DND-41 (cell line): ENCODE measurements at regions not wholly inside any gene's neighbourhood (a gene's known extent, or its start where the extent isn't known, plus 50 kb on each side); places are given as distances from the start of the nearest gene placed in this dataset.

ENCODE experiments used
- EZH2 ChIP-seq: IDR thresholded peaks from 3 replicates; pipeline ENCODE4 v1.6.1; 2012; ENCODE audit warnings: borderline replicate concordance, low read depth, mild to moderate bottlenecking, moderate library complexity, low read length, inconsistent platforms; ENCODE audit not compliant: severe bottlenecking
- TF ChIP-seq, protein P1 (sequence below): IDR thresholded peaks from 2 replicates; pipeline ENCODE4 v1.5.1; 2012; ENCODE audit warnings: borderline replicate concordance, low read length, moderate library complexity, mild to moderate bottlenecking; ENCODE audit not compliant: poor library complexity, severe bottlenecking; ENCODE audit errors: extremely low read depth

DNA sequence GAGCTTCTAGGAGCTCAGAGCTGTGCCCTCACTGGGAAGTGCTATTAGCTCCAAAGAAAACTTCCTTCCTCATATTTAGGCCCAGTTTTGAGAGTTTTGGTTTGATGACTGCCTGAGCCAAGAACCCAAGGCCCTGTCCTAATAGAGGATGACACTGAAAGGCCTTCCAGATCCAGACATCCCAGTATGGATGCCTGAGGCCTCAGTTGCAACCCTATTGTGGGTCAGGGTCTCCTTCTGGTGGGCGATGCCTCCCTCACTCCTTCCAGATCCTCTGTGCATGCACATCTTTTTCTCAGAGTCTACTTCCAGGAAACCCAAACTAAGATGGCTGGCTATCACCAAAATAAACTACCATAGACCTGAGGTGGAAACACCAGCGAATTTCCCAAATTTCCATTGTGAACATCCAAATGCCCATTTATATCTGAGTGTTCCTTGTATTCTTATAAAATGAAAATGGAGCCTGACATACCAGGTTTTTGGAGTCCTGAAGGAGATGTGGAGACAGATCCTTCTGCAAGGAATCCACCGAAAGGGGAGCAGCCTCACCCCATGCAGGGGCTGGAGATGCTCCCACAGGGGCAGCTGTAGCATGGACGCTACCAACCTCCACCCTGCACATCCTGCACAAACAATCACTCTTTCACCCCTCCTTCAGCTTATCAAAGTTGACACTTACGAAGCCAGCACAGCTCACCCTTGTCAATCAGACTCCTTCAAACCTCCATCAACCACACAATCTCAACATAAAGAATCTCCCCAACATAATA lies 61.1 kb downstream of the GGTLC2 start:
- TF ChIP-seq, protein P1, sequence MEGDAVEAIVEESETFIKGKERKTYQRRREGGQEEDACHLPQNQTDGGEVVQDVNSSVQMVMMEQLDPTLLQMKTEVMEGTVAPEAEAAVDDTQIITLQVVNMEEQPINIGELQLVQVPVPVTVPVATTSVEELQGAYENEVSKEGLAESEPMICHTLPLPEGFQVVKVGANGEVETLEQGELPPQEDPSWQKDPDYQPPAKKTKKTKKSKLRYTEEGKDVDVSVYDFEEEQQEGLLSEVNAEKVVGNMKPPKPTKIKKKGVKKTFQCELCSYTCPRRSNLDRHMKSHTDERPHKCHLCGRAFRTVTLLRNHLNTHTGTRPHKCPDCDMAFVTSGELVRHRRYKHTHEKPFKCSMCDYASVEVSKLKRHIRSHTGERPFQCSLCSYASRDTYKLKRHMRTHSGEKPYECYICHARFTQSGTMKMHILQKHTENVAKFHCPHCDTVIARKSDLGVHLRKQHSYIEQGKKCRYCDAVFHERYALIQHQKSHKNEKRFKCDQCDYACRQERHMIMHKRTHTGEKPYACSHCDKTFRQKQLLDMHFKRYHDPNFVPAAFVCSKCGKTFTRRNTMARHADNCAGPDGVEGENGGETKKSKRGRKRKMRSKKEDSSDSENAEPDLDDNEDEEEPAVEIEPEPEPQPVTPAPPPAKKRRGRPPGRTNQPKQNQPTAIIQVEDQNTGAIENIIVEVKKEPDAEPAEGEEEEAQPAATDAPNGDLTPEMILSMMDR, result no peak
- TF ChIP-seq EZH2, result no peak
